ENCODE measurements at regions not wholly inside any gene's neighbourhood (a gene's known extent, or its start where the extent isn't known, plus 50 kb on each side); places are given as distances from the start of the nearest gene placed in this dataset.
A peak's percentile ranks its signal among the peaks of the same experiment; 100 is the strongest.
"Not testable (repeated sequence)": the region's sequence is repeated elsewhere in the genome, so short reads cannot be mapped to it uniquely, and the experiment has no call there.

DNA sequence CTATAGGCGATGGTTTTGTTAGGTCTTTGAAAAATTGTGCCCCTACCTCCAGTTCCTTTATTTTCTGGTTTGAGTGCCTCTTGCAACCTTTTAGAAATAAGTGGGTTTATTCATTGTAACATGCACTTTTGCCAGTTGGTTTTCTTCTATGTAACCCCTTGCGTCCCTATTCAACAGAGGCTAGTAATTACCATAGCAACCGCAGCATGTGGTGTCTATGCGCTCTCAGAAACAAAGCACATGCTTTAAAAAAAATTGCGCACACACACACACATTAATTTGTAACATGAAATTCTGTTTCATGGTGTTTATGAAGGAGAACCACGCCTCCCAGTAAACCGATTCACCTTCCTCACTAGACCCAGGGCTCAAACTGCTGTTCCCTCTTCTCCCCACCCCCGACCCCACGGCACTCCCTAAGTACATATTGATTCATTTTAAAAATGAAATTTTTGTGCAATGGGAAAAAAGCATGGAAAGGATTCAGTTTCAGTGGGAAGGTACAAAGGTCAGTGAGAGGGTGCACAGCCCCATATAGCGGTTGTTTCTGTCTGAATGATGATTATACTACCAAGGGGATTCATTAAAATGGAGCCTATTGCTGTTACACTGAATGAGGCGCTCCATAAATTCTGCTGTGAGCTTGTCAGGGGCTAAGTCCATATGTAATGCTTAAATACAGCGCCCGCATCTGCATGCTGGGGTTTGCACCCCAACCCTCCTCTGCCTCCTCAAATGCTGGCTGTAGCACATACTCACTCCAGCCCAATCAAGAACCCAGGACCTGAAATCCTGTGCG, 206.9 kb downstream of the ICOS start:
- no peak for DNase-seq (ENCODE audit: low read depth in 3 of 3)

GRCh38 chr2:204144492-204144891, 207.9 kb downstream of the ICOS start:
- DNase-seq (ENCODE audit: low read depth in 3 of 3) = no peak

DNA sequence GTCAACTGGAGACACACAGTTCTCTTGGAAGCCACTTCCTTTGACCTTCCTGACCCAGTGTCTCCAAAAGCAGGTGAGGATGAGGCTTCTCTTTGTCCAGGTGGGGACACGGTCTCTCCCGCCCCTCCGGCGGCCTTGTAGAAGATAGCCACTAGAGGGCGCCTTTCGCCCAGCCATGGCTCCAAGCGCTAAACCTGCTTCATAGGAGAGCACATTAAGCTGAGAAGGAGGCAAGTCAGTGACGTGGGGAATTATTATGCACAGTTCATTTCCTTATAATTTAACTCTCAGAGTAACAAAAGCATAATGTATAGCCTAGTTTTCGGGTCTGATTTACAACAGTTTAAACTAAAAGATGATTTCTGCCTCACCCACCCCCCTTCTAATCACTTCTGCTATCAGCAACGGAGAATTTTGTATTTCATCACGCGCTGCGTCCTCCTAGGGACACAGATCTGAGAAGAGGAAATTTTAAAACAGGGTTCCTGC, 208.7 kb downstream of the ICOS start:
- peak; percentile 61 to 79 (median 68) for DNase-seq (ENCODE audit: low read depth in 3 of 3)

DNA sequence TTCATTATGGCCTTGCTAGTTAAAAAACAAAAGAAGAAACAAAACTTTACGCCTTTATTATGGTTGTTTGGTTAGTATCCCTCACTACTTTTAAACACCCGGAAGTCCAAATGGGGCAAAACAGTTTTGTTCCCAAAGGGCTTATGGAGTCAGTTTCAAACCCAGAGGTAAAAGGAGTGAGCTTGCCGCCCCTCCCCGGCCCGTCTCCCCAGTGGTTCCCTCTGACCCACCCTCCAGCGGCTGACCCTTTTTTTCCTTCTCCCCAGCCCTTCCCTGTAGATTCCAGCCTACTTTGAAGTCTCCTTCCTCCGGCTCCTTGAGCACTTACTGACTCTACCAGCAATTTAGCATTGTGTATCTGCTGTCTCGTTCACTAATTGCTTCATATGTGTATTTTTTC, 209.2 kb downstream of the ICOS start:
- no peak for DNase-seq (ENCODE audit: low read depth in 3 of 3)

- DNase-seq (ENCODE audit: low read depth in 3 of 3) = not testable (repeated sequence)
These were observed 210.5 kb downstream of the ICOS start for GRCh38 chr2:204147040-204147439.

DNA sequence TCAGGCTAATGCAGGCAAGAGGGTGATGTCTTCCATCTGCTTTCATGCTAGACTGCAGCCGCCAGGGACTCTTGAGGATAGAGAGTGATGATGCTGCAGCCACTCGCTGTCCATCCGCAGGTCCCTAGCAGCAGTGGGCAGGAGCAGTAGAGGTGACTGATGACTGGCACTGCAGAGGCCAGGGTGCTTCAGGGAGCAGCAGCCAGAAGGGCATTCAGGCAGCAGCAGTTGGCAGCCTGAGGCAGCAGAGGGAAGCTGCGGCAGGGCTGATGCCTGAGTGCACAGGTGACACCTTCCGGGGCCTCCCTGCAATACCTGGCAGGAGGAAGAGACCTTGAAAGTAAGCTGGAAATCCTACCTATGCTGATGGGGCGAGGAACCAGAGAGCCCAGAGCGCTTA, 214.2 kb downstream of the ICOS start:
- DNase-seq (ENCODE audit: low read depth in 3 of 3) = no peak

GRCh38 chr2:204152616-204153015, 216.1 kb downstream of the ICOS start:
- DNase-seq (ENCODE audit: low read depth in 3 of 3) = no peak

- DNase-seq (ENCODE audit: low read depth in 3 of 3) = no peak
These were observed 218.3 kb downstream of the ICOS start for GRCh38 chr2:204154863-204155262.

- no peak for DNase-seq (ENCODE audit: low read depth in 3 of 3)
These were observed 219.9 kb downstream of the ICOS start for GRCh38 chr2:204156456-204156855.

- DNase-seq (ENCODE audit: low read depth in 3 of 3) = no peak
These were observed 221.1 kb downstream of the ICOS start for GRCh38 chr2:204157684-204158083.

DNA sequence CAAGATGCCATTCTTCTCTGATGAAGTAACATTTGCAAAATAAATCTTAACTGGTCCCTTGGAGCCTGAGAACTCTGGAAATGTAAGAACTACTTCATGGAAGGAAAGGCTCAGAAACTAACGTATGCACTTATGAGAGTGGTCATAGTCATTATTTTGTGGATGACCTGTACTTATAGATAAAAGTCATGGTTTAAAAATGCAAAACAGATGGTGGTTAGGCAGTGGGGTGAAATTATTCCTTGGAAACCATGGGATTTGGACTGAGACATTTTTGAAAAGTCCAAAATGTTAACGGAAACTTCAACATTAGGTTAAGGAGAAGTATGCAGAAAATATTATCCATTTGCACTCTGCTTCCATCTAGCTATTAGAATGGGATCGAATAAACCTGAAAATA, 223.0 kb downstream of the ICOS start:
- no peak for DNase-seq (ENCODE audit: low read depth in 3 of 3)

DNA sequence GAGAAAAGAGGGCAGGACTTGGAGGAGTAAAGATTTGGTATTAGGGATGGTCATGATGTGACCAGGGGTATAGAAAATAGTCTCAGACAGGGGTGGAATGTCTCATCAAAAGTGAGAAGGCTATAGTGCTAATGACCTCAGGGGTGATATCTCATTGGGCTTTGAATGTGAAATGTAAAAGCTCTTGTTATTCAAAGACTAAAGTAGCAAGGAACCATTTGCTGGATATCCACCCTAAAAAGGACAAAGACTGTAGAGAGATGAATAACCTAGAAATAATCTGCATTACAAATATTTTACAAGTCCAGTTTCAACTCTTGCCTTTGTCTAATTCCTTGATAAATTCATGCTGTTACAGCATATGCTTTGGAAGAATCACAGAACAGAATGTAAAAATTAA, 224.4 kb downstream of the ICOS start:
- DNase-seq (ENCODE audit: low read depth in 3 of 3) = no peak

DNA sequence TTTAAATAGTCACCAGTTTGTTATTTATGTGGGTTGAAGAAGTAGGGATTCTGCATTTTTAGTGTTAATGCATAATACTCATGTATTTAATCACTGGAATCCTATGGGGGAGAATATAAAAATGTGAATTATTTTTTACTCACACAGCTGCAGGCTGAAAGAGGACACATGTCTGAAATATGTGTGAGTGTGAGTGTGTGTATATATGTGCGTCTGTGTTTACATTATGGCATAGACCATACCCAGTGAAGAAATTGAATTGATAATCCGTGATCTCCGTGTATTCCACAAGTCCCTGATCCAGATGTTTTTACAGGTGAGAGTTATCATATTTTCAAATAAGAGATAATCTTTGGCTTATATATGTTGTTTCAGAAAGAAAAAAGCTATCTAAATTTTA, 225.3 kb downstream of the ICOS start:
- DNase-seq (ENCODE audit: low read depth in 3 of 3) = no peak

DNA sequence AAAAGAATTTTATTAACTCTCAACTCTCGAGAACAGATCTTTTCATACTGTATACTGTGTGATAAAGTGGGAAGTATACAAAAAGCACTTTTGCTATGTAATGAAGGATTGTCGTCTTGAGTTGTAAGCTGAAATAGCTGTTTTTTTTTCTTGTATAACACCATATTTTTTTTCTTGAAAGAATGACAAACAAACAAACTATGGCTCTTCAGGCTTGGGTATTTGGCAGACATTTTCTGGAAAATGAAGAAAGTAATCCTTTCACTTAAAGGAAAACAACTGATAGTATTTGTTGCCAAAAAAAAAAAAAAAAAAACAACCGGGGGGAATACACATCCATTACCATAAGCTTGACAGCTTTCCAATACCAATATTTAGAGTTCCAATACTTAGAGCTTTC, 230.4 kb downstream of the ICOS start:
- no peak for DNase-seq (ENCODE audit: low read depth in 3 of 3)

DNA sequence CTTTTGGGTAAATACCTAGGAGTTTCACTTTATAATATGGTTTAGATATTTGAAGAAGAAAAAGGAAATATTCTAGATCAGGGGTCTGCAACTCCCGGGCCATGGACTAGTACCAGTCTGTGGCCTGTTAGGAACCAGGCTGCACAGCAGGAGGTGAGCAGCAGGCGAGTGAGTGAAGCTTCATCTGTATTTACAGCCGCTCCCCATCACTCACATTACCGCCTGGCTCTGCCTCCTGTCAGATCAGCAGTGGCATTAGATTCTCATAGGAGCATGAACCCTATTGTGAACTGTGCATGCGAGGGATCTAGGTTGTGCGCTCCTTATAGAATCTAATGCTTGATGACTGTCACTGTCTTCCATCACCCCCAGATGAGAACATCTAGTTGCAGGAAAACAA, 231.1 kb downstream of the ICOS start:
- not testable (repeated sequence) for DNase-seq (ENCODE audit: low read depth in 3 of 3)

- DNase-seq (ENCODE audit: low read depth in 3 of 3) = no peak
These were observed 233.8 kb downstream of the ICOS start for GRCh38 chr2:204170411-204170810.

DNA sequence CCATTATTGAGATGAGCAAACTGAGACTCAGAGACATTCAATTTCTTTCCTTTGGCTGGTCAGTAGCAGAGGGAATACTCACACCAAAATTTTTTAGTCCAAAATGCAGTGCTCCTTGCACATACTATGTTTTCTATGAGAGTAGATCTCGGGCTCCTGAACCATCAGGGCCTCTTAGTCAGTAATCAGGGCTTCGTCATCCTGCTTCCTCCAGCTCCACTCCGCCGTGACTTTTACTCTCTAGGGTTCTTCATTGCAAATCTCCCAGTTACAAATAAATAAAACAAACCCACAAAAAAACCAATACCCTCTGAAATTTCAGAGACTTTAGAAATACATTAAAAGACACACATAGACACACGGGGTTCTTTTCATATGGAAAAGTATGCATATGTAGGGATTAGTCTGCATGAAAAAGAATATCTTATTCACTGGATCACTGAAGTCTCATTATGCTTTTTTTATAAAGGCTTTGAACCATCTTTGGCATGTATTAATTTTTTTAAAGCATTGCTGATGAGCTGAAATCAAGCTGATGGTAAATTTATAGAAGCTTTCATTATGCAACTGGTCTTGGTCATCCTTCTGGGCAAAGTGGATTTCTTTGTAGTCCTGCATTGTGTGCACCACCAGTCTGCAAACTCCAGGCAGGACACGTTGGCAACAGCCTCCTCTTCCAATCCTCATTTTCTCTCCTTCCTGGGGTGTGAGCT, 235.0 kb downstream of the ICOS start:
- DNase-seq (ENCODE audit: low read depth in 3 of 3) = no peak

DNA sequence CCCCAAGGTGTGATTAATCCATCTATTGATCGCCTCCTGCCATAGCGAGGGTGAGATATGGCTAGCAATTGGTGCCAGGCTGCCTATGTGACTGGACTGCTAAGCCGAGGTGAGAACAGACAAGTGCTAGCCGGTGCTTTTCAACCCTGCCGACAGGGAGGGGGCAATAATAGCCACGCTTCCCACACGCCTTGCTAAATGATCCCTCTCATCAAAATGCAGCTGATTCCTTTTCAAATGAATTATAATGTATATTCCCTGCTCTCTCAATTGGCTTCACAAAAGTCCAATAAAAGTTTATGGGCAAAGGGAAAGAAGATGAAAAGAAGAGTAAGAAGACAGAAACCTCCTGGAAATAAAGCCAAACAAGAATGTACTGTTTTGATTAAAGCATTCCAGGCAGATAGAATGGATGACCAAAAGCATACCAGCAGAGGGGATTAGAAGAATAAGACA, 235.6 kb downstream of the ICOS start:
- DNase-seq (ENCODE audit: low read depth in 3 of 3) = no peak

- DNase-seq (ENCODE audit: low read depth in 3 of 3) = no peak
These were observed 237.5 kb downstream of the ICOS start for GRCh38 chr2:204174034-204174433.

DNA sequence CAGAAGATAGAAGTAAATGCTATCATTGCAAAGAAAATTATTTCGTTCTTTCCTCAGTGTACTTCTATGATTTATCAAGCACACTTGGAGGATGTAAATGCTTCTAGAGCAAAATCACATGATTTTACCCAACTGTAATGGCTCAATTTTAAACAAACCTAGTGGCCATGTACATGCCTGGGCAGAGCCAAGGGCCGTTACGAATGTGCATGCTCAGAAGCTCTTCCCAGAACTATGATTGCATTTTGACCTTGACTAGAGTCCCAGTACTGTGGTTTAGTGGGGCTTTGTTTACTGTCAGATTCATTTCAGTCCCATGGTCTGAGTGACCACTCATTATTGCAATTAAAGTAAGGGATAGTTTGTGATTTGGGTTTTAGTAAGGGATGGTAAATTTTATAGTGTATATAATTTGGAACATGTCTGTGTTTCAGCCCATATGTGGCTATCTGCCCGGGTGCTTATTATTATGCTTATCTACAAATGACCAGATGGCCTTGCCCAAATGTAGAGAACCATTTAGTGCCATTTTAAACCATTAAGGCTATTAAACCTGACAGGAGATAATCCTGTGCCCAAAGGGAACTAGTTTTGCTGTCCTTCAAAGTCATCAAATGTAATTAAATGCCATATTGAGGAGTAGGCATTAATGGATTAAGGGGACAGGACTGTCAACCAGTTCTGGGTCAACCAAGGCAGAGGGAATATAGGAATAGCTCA, 239.1 kb downstream of the ICOS start:
- DNase-seq (ENCODE audit: low read depth in 3 of 3) = no peak

- DNase-seq (ENCODE audit: low read depth in 3 of 3) = no peak
These were observed 239.7 kb downstream of the ICOS start for GRCh38 chr2:204176306-204176705.

- DNase-seq (ENCODE audit: low read depth in 3 of 3) = no peak
These were observed 240.9 kb downstream of the ICOS start for GRCh38 chr2:204177251-204177976.
